HG02623 (cell line): ENCODE measurements at regions not wholly inside any gene's neighbourhood (a gene's known extent, or its start where the extent isn't known, plus 50 kb on each side); places are given as distances from the start of the nearest gene placed in this dataset.
"Not testable (repeated sequence)": the region's sequence is repeated elsewhere in the genome, so short reads cannot be mapped to it uniquely, and the experiment has no call there.

Experiments
- ATAC-seq: cut with Tn5 transposase; IDR thresholded peaks from one replicate; pipeline ENCODE4 v1.9.1; 2021; ENCODE audit warnings: moderate library complexity; ENCODE audit not compliant: unreplicated experiment

DNA sequence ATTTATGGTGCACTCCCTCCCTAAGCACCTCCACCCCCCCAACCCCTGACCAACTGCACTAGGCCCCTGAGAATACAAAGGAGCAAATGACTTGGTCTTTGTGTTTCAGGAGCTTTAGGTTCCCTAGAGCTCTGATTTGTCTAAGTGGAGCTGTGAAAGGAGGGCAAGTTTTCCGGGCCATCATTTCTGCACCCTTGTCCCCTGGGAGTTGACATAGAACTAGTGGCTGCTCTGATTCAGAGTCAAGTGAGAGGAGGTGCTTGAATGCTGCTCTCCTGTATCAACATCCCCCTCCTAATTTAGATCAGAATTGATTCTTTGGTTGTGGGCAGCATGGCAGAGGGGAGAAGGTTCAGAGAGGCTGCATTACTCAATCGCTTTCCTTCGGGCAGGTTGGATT, 391.6 kb downstream of the KCNRG start:
- no peak for ATAC-seq

DNA sequence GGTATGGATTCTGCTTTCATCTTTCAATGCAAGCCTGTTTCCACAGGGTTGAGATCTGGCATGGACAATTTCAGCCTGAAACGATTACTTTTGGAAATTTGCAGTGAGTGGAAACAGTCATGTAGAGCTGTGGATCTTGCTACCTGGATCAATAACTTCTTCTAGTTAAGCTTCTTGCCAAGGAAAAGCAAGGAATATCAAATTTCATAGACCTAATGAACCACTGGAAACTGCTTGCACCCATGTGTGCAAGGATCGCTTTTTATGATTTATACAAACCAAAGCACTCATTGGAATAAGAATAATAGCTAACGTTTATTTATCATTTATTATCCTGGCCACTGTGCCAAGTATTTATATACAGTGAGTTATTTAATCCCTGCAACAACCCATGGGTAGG, 392.8 kb downstream of the KCNRG start:
- ATAC-seq = no peak

DNA sequence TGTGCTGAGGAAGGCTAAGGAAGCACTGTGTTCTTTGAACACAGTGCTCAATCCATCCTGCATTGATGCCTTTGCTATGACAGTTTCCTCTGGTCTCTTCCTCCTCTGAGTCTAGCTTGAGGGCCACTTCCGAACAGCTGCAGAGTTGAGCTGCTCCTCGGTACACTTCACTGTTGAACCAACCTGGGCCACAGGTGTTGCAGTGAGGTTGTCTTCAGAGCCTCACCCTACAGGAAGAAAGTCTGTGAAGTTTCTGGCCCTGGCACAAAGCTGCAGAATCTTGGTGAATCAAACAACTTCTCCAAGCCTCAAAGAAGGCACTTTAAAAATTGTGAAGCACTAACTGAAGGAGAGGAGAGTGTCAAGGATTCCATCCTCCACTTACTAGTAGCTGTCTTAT, 394.0 kb downstream of the KCNRG start:
- ATAC-seq = no peak

DNA sequence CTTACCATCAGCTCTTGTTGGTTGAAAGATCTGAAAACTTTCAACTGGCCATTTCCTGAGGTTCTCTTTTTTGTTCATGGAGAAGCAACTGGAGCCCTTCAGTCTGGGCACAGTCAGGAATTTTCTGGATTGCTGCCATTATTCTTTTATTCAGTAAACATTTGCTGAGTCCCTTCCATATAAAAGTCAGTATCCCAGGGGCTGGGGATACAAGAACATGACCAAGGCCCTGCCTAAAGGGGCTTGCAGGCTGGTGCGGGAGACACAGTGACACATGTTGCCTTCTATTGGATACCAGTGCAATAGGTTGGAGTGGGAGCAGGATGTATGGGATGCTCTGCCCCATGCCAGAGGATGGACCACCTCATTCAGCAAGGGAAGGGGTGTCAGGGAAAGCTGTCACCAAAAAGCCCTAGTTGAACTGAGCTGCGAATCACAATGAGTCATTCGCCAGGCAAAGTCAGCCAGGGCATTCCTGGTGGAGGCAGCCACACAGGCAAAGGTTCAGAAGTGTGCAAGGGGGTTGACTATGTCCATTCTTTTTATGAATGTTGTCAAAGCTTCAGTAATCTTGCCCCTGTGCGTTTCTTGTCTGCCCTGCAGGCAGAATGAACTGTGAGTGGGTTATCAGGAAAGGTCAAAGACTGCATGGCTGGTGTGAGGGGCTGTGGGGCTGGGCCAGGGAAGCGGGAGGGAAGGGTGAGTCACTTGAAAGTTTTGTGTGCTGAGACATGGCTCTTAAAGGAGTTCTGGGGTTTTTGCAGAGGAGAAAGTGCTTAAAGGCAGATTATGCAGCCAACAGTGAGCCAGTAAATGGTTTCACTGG, 395.9 kb downstream of the KCNRG start:
- no peak for ATAC-seq

DNA sequence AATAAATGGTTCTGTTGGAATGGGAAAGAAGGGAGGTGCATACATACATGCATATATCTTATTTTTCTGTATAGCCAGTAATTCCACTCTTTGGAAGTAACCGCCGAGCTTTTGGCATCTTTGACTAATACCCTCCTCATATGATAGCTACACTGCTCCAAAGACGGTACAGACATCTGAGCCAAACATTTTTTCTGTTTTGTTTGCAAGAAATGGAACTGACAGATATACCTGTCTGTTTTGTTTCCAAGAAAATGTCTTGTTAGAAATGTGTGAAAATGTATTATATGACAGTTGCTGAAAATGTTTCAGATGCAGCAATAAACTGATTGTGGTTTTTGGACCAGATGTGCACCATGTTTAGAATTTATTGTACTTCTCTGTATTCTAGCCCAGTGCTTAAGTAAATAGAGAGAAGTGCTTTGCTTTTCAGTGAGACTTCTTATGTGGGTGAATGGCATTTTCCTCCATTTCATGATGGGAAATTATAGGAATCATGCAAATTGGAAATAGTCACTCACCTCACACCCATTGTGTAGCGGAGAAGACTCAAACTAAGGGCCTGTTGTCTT, 396.9 kb downstream of the KCNRG start:
- no peak for ATAC-seq

DNA sequence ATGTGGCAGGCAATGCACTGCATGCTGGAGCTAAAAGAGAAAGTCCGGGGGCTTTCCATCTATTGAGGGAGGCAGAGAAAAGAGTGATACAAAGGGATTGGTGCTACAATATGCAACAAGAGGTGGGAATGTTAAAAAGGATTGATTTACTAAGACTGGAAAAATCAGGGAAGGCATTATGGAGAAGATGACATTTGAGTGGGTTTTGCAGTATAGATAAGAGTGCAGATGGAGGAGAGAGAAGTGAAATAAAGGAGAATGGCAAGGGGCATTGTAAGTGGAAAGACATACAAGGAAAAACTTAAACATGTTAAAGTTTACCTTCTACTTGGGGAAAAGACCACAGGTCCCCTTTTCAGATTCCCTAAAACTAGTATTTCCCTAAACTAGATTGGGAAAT, 399.4 kb downstream of the KCNRG start:
- no peak for ATAC-seq

DNA sequence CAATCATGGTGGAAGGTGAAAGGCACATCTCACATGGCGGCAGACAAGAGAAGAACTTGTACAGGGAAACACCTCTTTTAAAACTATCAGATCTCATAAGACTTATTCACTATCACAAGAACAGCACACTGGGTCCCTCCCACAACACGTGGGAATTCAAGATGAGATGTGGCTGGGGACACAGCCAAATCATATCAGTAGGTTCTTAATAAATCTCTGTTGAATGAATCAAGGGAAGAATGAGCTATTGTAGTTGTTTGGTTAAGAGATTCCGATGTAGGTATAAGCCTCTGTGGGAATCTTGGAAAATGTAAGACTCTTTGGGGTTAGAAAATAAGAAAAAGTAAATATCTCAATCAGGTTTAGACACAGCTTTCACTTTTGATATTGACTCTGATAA, 400.2 kb downstream of the KCNRG start:
- ATAC-seq = no peak

DNA sequence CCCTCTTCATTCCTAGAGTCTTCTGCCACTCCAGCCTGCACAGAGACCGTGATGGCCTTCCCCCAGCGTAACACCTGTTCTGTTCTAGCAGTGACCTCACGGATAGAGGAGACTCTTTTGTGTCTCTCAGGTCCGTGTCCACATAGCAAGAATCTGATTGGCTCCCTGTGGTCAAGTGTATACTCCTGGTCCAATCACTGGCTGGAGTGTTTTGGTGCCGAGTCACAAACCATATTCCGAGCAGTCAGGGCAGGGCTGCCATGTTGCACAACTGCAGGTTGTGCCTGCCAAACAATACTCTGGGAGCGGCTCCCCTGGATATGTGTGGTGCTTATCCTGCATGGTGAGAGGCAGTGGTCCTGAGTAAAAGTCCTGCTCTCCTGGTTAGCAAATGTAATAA, 402.4 kb downstream of the KCNRG start:
- no peak for ATAC-seq

DNA sequence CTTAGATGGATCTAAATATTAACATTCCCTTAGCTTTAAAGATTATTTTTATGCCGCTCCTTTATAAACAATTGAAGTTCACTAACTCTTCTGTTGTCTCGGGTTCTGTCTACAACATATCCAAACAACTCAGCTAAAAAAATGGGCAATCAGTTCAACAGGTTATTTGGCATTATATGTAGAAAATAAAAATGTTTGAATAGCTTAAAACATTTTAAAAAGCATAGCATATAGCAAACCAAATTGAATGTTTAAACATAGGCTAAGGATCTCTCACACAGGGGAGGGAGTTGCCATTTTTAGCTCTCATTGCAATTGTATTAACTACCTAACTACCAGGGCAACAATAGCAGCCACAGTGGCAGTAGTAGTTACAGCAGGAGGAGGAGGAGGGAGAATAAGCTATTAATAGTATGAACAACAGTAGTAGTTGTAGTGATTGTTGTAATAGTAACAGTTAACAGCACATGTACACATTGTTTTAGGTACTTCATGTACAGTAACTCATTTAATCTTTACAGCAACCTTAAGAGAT, 404.2 kb downstream of the KCNRG start:
- ATAC-seq = no peak

DNA sequence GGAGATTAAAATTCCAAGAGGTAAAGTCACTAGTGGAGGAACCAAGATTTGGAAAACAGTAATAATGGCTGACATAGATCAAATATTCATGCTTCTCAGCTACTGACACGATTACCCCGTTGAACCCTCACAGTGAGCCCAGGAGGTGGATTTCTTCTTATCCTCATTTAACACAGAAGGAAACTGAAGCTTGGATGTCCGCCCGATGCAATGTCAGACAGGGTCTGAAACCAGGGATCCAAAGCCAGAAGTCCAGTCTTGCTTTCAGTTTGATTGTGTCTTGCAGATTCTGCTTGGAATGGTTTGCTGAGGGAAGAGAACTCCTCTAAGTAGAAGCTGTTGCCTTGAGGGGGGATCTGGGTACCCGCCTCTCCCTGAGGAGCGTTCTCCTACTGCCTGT, 404.7 kb downstream of the KCNRG start:
- no peak for ATAC-seq

DNA sequence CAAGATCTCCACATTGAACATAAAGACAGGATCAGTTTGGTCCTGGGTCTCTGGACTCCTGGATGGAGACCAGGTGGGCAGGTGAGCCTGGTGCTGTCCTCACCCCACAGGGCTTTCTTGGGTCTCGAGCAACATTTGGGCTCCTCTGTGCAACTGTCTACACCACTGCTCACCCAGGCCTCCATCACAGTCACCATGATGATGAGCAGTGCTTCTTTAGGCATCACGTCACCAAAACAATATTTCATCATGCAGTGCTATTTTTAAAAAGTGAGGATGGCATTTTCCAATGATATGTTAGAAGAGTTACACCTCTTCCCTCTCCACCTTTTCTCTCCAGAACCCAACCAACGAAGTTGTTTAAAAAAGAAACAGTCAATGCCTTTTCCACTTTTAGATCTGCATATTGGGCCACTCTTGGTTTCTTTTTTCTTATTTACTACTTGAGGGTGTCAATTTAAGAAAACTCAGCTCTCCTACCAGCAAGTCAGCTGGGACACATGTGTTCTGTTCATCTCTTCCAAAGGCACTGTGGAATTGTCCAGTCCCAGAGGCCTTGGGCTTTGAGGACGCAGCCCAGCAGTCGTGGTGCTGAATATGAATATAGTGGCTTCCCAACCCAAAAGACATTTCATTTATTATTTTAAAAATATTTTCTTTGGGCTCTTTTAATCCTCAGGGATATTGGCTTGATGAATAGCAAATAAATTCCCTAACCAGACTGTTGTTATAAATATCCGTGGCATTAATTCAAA, 405.7 kb downstream of the KCNRG start:
- ATAC-seq = no peak

DNA sequence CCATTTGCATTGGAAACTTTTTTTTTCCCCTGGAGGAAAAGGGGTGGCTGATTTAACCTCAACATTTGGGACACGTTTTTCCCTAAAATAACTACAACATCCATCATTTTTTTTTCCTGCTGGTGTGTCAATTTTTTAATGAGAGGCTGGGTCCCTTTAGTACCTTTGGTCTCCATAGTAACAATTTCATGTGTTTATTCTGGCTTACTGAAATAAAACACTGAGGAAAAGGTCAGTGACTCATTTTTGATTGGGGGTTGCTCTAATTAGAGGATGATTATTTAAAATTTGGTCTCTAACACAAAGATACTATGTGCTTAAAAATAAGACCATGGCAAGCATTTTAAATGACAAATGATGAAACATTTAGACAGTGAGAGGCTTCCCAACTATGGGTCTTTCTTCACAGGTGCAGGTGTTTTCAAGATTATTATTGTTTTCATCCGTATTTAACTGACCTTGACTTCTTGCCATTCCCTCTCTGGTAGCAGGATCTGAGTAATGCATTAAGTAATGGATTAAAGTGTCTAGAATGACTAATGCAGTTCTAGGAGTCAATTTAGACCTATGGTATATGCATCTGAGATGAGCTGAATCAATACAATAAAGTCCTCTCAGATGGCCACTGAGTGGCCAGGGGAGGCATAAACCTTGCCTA, 406.4 kb downstream of the KCNRG start:
- no peak for ATAC-seq

DNA sequence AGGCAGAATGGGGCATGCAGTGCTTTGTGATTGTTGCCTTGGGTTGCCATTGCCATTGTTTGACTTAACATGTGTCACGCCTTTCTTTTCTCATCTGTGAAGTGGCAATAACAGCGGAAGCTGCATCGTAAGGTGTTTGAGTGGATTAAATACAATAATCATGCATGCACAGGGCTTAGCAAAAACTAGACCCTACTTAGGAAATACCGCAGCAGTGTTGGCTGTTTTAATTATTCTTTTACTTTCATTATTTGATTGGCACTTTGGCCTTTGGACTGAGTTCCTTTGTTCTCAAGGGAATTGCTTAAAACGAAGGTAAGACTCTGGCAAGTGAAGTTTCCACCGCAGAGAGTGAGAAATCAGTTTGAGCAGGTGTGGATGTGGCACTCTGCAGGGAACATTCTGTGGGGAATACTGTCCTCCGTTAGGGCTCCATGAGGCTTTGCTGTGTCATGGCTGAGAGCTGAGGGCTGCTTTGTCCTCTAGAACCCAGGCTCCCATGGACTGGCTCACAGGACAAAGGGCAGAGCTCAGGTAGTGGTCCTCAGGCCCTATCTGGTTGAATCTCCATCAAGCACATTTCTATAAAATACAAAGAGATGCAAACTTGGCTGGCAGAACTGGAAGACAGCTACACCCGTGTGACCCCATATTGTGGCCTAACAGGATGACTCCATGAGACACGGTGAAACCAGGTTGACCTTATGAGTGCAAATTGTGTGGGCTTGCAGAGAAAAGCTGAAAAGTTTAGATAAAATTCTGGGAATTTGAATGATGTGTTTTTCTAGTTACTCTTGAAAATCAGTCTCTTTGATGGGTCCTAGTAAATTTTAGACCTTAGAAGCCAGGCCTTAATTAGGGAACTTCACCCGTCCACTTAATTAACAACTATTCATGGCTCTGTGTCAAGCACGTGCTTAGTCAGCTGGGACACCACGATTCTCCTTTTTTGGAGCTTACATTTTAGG, 407.2 kb downstream of the KCNRG start:
- ATAC-seq = no peak

DNA sequence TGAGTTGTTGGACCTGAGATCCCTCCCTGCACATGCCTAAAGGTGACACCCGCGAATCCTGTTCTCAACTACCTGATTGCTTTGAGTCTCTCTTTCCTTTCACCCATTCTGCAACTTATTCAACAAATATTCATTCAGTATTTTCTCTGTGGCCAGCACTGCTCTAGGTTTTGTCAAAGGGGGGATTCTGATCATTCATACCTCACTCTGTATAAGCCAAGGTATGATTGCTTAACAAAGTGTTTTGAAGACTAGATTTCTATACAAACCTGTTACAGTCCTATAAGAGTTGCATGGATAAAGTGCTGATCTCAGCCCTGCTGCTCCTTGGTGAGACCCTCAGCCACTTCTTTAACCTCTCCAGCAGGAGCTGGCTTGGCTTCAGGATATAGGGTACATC, 409.7 kb downstream of the KCNRG start:
- no peak for ATAC-seq

DNA sequence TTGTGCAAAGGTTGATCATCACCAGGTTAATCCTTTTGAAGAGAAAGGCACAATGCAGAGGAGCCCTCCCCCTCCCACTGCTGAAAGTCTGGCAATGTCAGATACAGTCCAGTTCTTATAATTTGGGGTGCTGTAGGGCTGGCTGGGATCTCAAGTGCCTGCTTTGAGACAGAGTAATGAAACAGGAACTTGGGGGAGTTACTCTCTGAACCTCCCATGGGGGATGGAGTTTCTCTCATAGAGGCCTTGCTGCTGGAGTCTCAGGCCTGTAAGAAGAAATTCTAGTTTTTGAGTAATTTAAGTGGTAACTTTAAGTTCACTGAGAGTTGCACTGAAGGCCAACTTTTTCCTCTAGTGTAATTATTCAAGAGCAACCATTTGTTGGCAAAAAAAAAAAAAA, 410.5 kb downstream of the KCNRG start:
- no peak for ATAC-seq

DNA sequence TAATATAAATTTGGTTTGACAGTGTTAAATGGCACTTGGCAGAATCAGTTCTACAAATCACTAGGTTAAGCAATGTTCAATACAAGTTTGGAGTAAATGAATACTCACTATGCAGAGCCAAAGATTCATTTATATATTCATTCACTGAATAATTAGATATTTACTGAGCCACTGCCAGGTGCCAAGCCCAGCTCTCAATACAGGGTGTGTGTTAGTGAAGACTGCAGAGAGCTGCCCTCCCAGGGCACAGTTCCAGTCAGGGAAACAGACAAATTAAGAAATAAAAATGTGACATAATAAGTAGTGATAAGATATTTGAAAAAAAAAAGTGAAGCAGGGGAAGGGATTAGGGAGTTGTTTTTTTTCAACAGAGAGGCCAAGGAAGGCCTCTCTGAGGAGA, 411.7 kb downstream of the KCNRG start:
- no peak for ATAC-seq

DNA sequence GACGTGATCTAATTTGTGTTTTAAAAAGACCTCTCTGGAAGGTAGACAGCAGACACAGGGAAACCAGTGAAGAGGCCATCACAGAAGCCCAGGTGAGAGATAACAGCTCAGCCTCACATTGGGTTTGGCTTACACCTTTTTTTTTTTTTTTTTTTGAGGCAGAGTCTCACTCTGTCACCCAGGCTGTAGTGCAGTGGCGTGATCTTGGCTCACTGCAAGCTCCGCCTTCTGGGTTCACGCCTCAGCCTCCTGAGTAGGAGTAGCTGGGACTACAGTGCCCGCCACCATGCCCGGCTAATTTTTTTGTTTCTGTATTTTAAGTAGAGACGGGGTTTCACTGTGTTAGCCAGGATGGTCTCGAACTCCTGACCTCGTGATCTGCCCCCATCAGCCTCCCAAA, 412.3 kb downstream of the KCNRG start:
- not testable (repeated sequence) for ATAC-seq

DNA sequence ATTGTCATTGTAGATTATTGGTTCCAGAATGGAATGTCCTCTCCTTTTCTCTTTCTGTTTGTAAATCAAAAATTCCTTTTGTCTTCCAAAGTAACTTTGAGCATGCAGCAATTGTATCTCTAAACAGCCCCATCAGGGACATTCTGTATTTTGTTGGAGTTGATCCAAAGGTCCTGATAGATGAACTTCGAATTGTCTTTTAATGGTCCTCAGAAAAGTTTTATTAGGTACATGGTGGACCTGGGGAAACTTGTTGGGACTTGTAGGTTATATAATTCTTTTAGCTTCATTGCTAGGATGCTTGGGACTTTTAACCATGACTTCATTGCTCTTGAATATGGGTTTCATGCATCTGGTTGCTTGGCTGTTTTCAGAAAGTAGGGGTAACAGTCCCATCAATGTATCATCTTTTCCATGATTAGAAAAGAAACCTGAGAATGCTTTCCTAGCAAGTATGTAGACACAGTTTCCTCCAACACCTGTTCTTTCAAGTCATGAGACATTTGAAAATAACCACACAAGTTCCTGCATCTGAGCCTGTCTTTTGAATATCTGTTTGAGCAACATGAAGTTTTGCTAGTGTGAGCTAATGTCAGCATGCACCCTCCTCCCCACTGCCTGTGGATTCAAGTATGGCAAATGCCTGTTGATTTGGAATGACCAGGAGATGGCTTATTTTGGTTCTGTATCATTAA, 413.1 kb downstream of the KCNRG start:
- ATAC-seq = no peak

DNA sequence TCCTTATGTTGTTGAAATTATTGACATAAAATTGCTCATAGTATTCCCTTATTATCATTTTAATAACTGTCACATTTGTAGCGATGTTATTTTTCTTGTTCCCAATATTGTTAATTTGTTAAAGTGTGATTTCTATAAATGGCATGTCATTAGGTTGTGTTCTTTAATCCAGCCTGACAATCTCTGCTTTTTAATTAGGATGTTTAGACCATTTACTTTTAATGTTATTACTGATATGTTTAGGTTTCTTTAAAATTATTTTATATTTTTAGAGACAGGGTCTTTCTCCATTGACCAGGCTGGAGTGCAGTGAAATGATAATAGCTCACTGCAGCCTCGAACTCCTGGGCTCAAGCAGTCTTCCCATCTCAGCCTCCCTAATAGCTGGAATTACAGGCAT, 408.5 kb downstream of the DLEU7 start:
- no peak for ATAC-seq

DNA sequence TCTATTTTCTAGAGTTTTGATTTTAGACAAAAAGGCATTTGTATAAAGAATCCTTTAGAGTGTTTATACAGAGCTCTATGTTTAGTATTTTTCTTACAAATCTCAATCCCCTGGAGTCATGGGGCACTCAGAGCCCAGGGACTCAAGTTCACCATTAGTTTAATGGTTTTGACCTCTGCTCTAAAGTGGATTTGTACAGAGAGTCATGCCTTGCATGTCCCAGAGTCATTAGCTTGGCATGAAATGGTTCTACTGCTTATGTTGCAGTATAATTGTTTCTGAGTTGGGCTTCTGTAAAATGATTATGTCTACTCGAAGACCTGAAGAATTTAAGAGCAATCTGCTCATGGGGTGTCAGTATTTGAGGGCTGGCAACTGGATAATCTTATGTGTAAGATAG, 406.2 kb downstream of the DLEU7 start:
- ATAC-seq = no peak
